ENCODE measurements at regions not wholly inside any gene's neighbourhood (a gene's known extent, or its start where the extent isn't known, plus 50 kb on each side); places are given as distances from the start of the nearest gene placed in this dataset.

- Histone ChIP-seq H2BK5ac (ENCODE audit: insufficient read length, low read length) (no peak overlapping the region), H2BK15ac (ENCODE audit: low read depth, low read length) (no peak overlapping the region), H3K23me2 (ENCODE audit: insufficient read length, low read depth, low read length, poor library complexity, severe bottlenecking) (no peaks in the 10 kb centered on the region), H3K9me3 (ENCODE audit: control insufficient read depth, low read depth, low read length) (no peaks in the 10 kb centered on the region), H3K4me2 (ENCODE audit: insufficient read depth, insufficient read length, low read length) (no peak overlapping the region), H3K79me2 (ENCODE audit: insufficient read depth, low read length) (no peaks in the 10 kb centered on the region), H2AK5ac (ENCODE audit: insufficient read length, low read length) (no peak overlapping the region), H3K4ac (ENCODE audit: low read depth, low read length) (no peak overlapping the region), H3K23ac (ENCODE audit: insufficient read length, low read depth, low read length) (no peak overlapping the region), H3K18ac (ENCODE audit: insufficient read length, low read depth, low read length) (no peak overlapping the region), H4K8ac (replicated peaks; ENCODE audit: insufficient read length, low read depth, low read length) (no peak overlapping the region), H3T11ph (ENCODE audit: low read length) (no peak overlapping the region), H4K5ac (ENCODE audit: insufficient read length, low read depth, low read length) (no peak overlapping the region), H4K20me1 (ENCODE audit: control insufficient read depth, insufficient read depth, insufficient read length) (no peaks in the 10 kb centered on the region), H3K4me1 (ENCODE audit: insufficient read depth, low read length) (no peaks in the 10 kb centered on the region), H3K9ac (ENCODE audit: extremely low read depth, insufficient read length, low read length) (no peak overlapping the region), H3K27me3 (ENCODE audit: insufficient read depth, low read length) (no peaks in the 10 kb centered on the region), H3K56ac (ENCODE audit: insufficient read length, low read depth, low read length) (no peak overlapping the region), H3K14ac (ENCODE audit: insufficient read depth, low read length) (no peak overlapping the region), H2BK20ac (ENCODE audit: low read depth, low read length, poor library complexity, severe bottlenecking) (no peak overlapping the region), H4K91ac (ENCODE audit: insufficient read length, low read depth, low read length) (no peak overlapping the region), H3K79me1 (ENCODE audit: insufficient read depth, low read depth, low read length, poor library complexity, severe bottlenecking) (no peaks in the 10 kb centered on the region), H2BK12ac (ENCODE audit: insufficient read length, low read depth, low read length) (no peak overlapping the region), H3K27ac (ENCODE audit: insufficient read length, low read depth, low read length) (no peak overlapping the region), H2AFZ (ENCODE audit: low read length) (no peak overlapping the region), H2BK120ac (ENCODE audit: low read depth, low read length, poor library complexity, severe bottlenecking) (no peak overlapping the region)
- no peak for DNase-seq
- H3K27ac Mint-ChIP-seq = no peak overlapping the region
- no peaks in the 10 kb centered on the region for H3K36me3 Mint-ChIP-seq (ENCODE audit: insufficient read depth in 1 of 3, low read depth in 3 of 3)
- TF ChIP-seq CTCF (conservative IDR thresholded peaks at IDR 0.05) = no peak
- H3K27me3 Mint-ChIP-seq (ENCODE audit: low read depth) = no peaks in the 10 kb centered on the region
- H3K9me3 Mint-ChIP-seq = no peaks in the 10 kb centered on the region
- WGBS (ENCODE audit: extremely low coverage, insufficient read length, low lambda C conversion rate) = no CpG with 5 or more reads among the region's 2 CpGs
- H3K4me1 Mint-ChIP-seq = no peaks in the 10 kb centered on the region
- no peak overlapping the region for H3K4me3 Mint-ChIP-seq
Observed at GRCh38 chr6:119479860-119480655, 130.5 kb upstream of the MAN1A1 start.

All from H9 (cell line).